HepG2 (cell line): ENCODE measurements at regions not wholly inside any gene's neighbourhood (a gene's known extent, or its start where the extent isn't known, plus 50 kb on each side); places are given as distances from the start of the nearest gene placed in this dataset.

Experiments
- ATAC-seq: fragments of 200-7000 bp; cut with Tn5 transposase; 3 replicates; pipeline ENCODE4 v1.9.1; 2020; ENCODE audit warnings: mild to moderate bottlenecking, moderate library complexity
- BruUV-seq: library from RNA; stranded (reverse); fragments of 400-500 nt; replicated peaks from 2 replicates; lab custom pipeline; 2021; lab: Mats Ljungman, UMichigan
- CTCF ChIA-PET: fragments of 300-600 bp; formaldehyde crosslinking; extraction: SDS; loops from one replicate; lab custom pipeline; 2021; ENCODE audit warnings: low total read pairs, inconsistent platforms, low intra/inter-chr PET ratio; lab: Yijun Ruan, JAX
- POLR2A ChIA-PET: fragments of 350-600 bp; sonication (Branson Sonifier 250); formaldehyde crosslinking; loops from one replicate; lab custom pipeline; 2020; ENCODE audit warnings: antibody characterized with exemption, inconsistent platforms; lab: Yijun Ruan, JAX
- DNase-seq: peaks from one replicate; pipeline ENCODE4 v3.0.0-alpha.2; 2015; ENCODE audit warnings: low spot score
- FAIRE-seq: peaks from 3 replicates; lab custom pipeline; 2011; peaks lifted over from hg19 to GRCh38; lab: Jason Lieb, UNC
- H2AFZ ChIP-seq: one replicate; pipeline ENCODE4 v1.6.1; 2011; ENCODE audit warnings: low read length, inconsistent platforms
- H3K27ac ChIP-seq: fragments of 300-600 bp; 3 replicates; pipeline ENCODE4 v1.8.0; 2011; ENCODE audit warnings: mixed run types, mild to moderate bottlenecking, mixed read lengths, low read length, inconsistent platforms; ENCODE audit not compliant: insufficient read depth; ENCODE audit errors: extremely low read length
- H3K27me3 ChIP-seq, 2 experiments: fragments of 200-600 bp in 1 of 2; 2 replicates in 1 of 2; 3 replicates in 1 of 2; pipeline versions ENCODE4 v1.6.0 to v1.8.0; 2011; ENCODE audit warnings: low read length in 2 of 2, mild to moderate bottlenecking in 2 of 2, moderate library complexity in 2 of 2, inconsistent platforms in 1 of 2; ENCODE audit not compliant: insufficient read depth in 2 of 2, control insufficient read depth in 1 of 2
- H3K36me3 ChIP-seq, 2 experiments: fragments of 200-600 bp in 1 of 2; replicated peaks in 1 of 2; 2 replicates in 1 of 2; 3 replicates in 1 of 2; pipeline versions ENCODE4 v1.5.1 to v1.8.0; 2011; ENCODE audit warnings: low read length in 2 of 2, inconsistent platforms in 1 of 2; ENCODE audit not compliant: insufficient read depth in 2 of 2, control insufficient read depth in 1 of 2
- H3K4me1 ChIP-seq: 2 replicates; pipeline ENCODE4 v1.5.1; 2012; ENCODE audit warnings: low read length, inconsistent platforms; ENCODE audit not compliant: insufficient read depth
- H3K4me2 ChIP-seq: 2 replicates; pipeline ENCODE4 v1.6.0; 2011; ENCODE audit warnings: low read depth, low read length, inconsistent platforms
- H3K4me3 ChIP-seq, 3 experiments: fragments of 200-600 bp in 1 of 3; sonication (generic), shearing (Covaris generic) in 1 of 3; replicated peaks in 1 of 3; 2 replicates each; pipeline ENCODE4 v1.5.1; 2011 to 2016; ENCODE audit warnings: low read length in 3 of 3, inconsistent platforms in 2 of 3, low read depth in 2 of 3, mild to moderate bottlenecking in 2 of 3, control low read depth in 1 of 3, mixed read lengths in 1 of 3; ENCODE audit not compliant: insufficient read depth in 1 of 3
- H3K79me2 ChIP-seq: one replicate; pipeline ENCODE4 v1.6.1; 2011; ENCODE audit warnings: low read length, inconsistent platforms; ENCODE audit not compliant: insufficient read depth
- H3K9ac ChIP-seq: 2 replicates; pipeline ENCODE4 v1.6.0; 2011; ENCODE audit warnings: mild to moderate bottlenecking, low read depth, low read length, inconsistent platforms; ENCODE audit not compliant: insufficient read depth
- H3K9me3 ChIP-seq: 2 replicates; pipeline ENCODE4 v1.5.1; 2012; ENCODE audit warnings: mild to moderate bottlenecking, low read length
- H4K20me1 ChIP-seq: 2 replicates; pipeline ENCODE4 v1.6.0; 2011; ENCODE audit warnings: inconsistent platforms, mild to moderate bottlenecking, low read length, moderate library complexity; ENCODE audit not compliant: insufficient read depth
- ATF2 ChIP-seq: sonication (generic); formaldehyde crosslinking; IDR thresholded peaks from 2 replicates; pipeline ENCODE4 v1.4.0; 2020; ENCODE audit warnings: missing genetic modification reagents
- BRCA1 ChIP-seq: sonication (generic); formaldehyde crosslinking; IDR thresholded peaks from 2 replicates; pipeline ENCODE4 v1.4.0; 2020; ENCODE audit warnings: missing genetic modification reagents
- CBX1 ChIP-seq: IDR thresholded peaks from one replicate; pipeline ENCODE4 v1.6.1; 2016; ENCODE audit warnings: antibody characterized with exemption, low read depth
- CENPBD1 ChIP-seq: sonication (generic); formaldehyde crosslinking; IDR thresholded peaks from 2 replicates; pipeline ENCODE4 v1.8.0; 2022; ENCODE audit warnings: missing genetic modification reagents, low read depth, mild to moderate bottlenecking, borderline replicate concordance
- CREBL2 ChIP-seq: sonication (generic); formaldehyde crosslinking; IDR thresholded peaks from 2 replicates; pipeline ENCODE4 v1.8.1; 2023; ENCODE audit warnings: missing genetic modification reagents, mild to moderate bottlenecking, borderline replicate concordance
- EZH2 ChIP-seq: conservative IDR thresholded peaks from 2 replicates; pipeline ENCODE4 v1.6.1; 2012; ENCODE audit warnings: mild to moderate bottlenecking, low read depth, low read length, moderate library complexity
- ZNF317 ChIP-seq: sonication (generic); formaldehyde crosslinking; IDR thresholded peaks from 2 replicates; pipeline ENCODE4 v1.5.0; 2020; ENCODE audit warnings: mild to moderate bottlenecking, missing genetic modification reagents
- ZNF629 ChIP-seq: sonication (generic); formaldehyde crosslinking; conservative IDR thresholded peaks from 2 replicates; pipeline ENCODE4 v1.5.0; 2020; ENCODE audit warnings: missing genetic modification reagents
- ZNF646 ChIP-seq: sonication (generic); formaldehyde crosslinking; IDR thresholded peaks from 2 replicates; pipeline ENCODE4 v1.9.0; 2021; ENCODE audit warnings: mild to moderate bottlenecking, missing genetic modification reagents
- ZNF766 ChIP-seq: sonication (generic); formaldehyde crosslinking; IDR thresholded peaks from 2 replicates; pipeline ENCODE4 v1.5.0; 2020; ENCODE audit warnings: missing genetic modification reagents, borderline replicate concordance
- WGBS: methylation state at CpG from one replicate; pipeline ENCODE4 v1.1.6; 2017; ENCODE audit warnings: low lambda C conversion rate; 5-methylcytosine and 5-hydroxymethylcytosine counted together
- in situ Hi-C: cut with HindIII; loops from 2 replicates; pipeline ENCODE4 v1.10.0; 2017; ENCODE audit warnings: low pct_unique_long_range_greater_than_20kb; ENCODE audit not compliant: extremely low pct_ligation_motif_present
- intact Hi-C: fragments of 100-400 bp; cut with micrococcal nuclease; formaldehyde crosslinking; loops from one replicate; pipeline ENCODE4 v1.10.0; 2022; ENCODE audit not compliant: unreplicated experiment

DNA sequence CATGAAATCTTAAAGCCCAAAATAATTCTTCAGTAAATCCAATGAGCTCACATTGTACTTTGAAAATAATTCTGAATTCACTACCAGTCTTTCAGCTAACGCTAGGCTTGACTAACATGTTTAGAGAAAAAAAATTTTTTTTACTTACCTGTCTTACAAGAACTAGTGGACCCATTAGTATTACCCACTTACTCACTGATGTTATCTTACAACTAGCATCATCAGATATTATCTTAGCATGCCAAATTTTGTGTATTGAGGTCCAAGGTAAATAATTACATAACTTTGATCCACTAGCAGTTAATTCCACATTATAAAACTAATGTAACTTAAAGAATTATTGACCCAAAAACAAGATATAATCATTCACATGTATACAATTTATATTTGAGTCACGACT, 62.7 kb downstream of the SLC41A2 start (continued):
- TF ChIP-seq ZNF646 (CRISPR knock-in tag), result no peak
- no peak for TF ChIP-seq ZNF766
- TF ChIP-seq BRCA1 (CRISPR knock-in tag), result no peak
- no peak for TF ChIP-seq ZNF317 (CRISPR knock-in tag)

GRCh38 chr12:104890476-104891096, 67.5 kb downstream of the SLC41A2 start:
- no peak for DNase-seq
- H3K4me3 ChIP-seq, result no peak overlapping the region
- H3K27ac ChIP-seq, result no peak overlapping the region
- CTCF ChIA-PET, result no interaction called here
- no peaks in the 10 kb centered on the region for H3K27me3 ChIP-seq
- intact Hi-C loops, result loop anchor here (10.0 kb wide), 1 partner anchor 826 kb away; the partner anchor contains the start of gene HCFC2
- POLR2A ChIA-PET, result no interaction called here
- H3K4me1 ChIP-seq, result peaks cover 7% of the 10 kb centered on the region
- 97% methylated on average over 5 of the region's 5 CpGs for WGBS
- no peak overlapping the region for H2AFZ ChIP-seq
- no peaks in the 10 kb centered on the region for H4K20me1 ChIP-seq
- no peak overlapping the region for H3K4me2 ChIP-seq
- no peak for FAIRE-seq
- in situ Hi-C loops, result no loop called here
- H3K79me2 ChIP-seq, result no peaks in the 10 kb centered on the region
- no peaks in the 10 kb centered on the region for H3K9me3 ChIP-seq
- no TSS peak for BruUV-seq
- H3K9ac ChIP-seq, result no peak overlapping the region
- no peak for ATAC-seq
- no peaks in the 10 kb centered on the region for H3K36me3 ChIP-seq
- TF ChIP-seq ZNF629 (CRISPR knock-in tag) (no peak), CENPBD1 (CRISPR knock-in tag) (no peak), ATF2 (no peak), CBX1 (no peak), EZH2 (no peak), CREBL2 (CRISPR knock-in tag) (no peak)
